Suprapubic skin (tissue), 4 donors: ENCODE measurements at regions not wholly inside any gene's neighbourhood (a gene's known extent, or its start where the extent isn't known, plus 50 kb on each side); places are given as distances from the start of the nearest gene placed in this dataset.

Experiments used
- CTCF ChIP-seq, 2 donors: fragments of 200-600 bp in 1 of 2; fragments of 450-650 bp in 1 of 2; sonication (generic) in 1 of 2; IDR thresholded peaks; one replicate each; pipeline ENCODE4 v1.5.1; 2016 to 2019; ENCODE audit warnings: antibody characterized with exemption in 2 of 2, mild to moderate bottlenecking in 1 of 2, moderate library complexity in 1 of 2
- EP300 ChIP-seq: sonication (generic); formaldehyde crosslinking; IDR thresholded peaks from one replicate; pipeline ENCODE4 v1.6.1; 2017; ENCODE audit warnings: antibody characterized with exemption
- POLR2A ChIP-seq, 2 donors: fragments of 450-650 bp; IDR thresholded peaks; one replicate each; pipeline ENCODE4 v1.6.1; 2017; ENCODE audit warnings: antibody characterized with exemption in 2 of 2, mild to moderate bottlenecking in 2 of 2, moderate library complexity in 2 of 2
- POLR2AphosphoS5 ChIP-seq, 3 donors: sonication (generic); formaldehyde crosslinking; IDR thresholded peaks; one replicate each; pipeline ENCODE4 v1.6.1; 2017; ENCODE audit warnings: antibody characterized with exemption in 3 of 3

- no peak for TF ChIP-seq POLR2AphosphoS5 (IDR thresholded peaks at IDR 0.05)
- no peak for TF ChIP-seq CTCF (IDR thresholded peaks at IDR 0.05)
- TF ChIP-seq EP300: no peak
- no peak for TF ChIP-seq POLR2A (IDR thresholded peaks at IDR 0.05)
Measured at GRCh38 chr5:120974690-120975089, 510.6 kb downstream of the PRR16 start.
